ENCODE measurements at regions not wholly inside any gene's neighbourhood (a gene's known extent, or its start where the extent isn't known, plus 50 kb on each side); places are given as distances from the start of the nearest gene placed in this dataset.

GRCh38 chr4:183852910-183853547, 52.1 kb upstream of the STOX2 start:
- DNase-seq (ENCODE audit: low read depth), result no peak

GRCh38 chr4:183853548-183853940, 51.6 kb upstream of the STOX2 start:
- DNase-seq (ENCODE audit: low read depth), result no peak

Data from fibroblast of gingiva (primary cell).